Keratinocyte (primary cell): ENCODE measurements at regions not wholly inside any gene's neighbourhood (a gene's known extent, or its start where the extent isn't known, plus 50 kb on each side); places are given as distances from the start of the nearest gene placed in this dataset.
"Not testable (repeated sequence)": the region's sequence is repeated elsewhere in the genome, so short reads cannot be mapped to it uniquely, and the experiment has no call there.

ENCODE experiments used
- DNase-seq: peaks from one replicate; pipeline ENCODE4 v3.0.0-alpha.2; 2011; ENCODE audit warnings: low read depth, missing footprints, low spot score
- FAIRE-seq: peaks from 2 replicates; lab custom pipeline; 2011; peaks lifted over from hg19 to GRCh38; lab: Jason Lieb, UNC
- H2AFZ ChIP-seq: 2 replicates; pipeline ENCODE4 v1.6.0; 2012; ENCODE audit warnings: low read length, control low read depth, inconsistent platforms; ENCODE audit not compliant: control insufficient read depth
- H3K27ac ChIP-seq: 2 replicates; pipeline ENCODE4 v1.5.1; 2011; ENCODE audit warnings: low read length; ENCODE audit not compliant: control insufficient read depth, insufficient read depth
- H3K27me3 ChIP-seq: 3 replicates; pipeline ENCODE4 v1.6.0; 2011; ENCODE audit warnings: low read length; ENCODE audit not compliant: control insufficient read depth, insufficient read depth; ENCODE audit errors: extremely low read depth
- H3K36me3 ChIP-seq, 2 experiments: 2 replicates in 1 of 2; 3 replicates in 1 of 2; pipeline ENCODE4 v1.5.1; 2011; ENCODE audit warnings: low read length in 2 of 2, mild to moderate bottlenecking in 1 of 2; ENCODE audit not compliant: control insufficient read depth in 2 of 2, insufficient read depth in 2 of 2; ENCODE audit errors: extremely low read depth in 1 of 2
- H3K4me1 ChIP-seq: 3 replicates; pipeline ENCODE4 v1.5.1; 2011; ENCODE audit warnings: low read length; ENCODE audit not compliant: control insufficient read depth, insufficient read depth; ENCODE audit errors: extremely low read depth
- H3K4me2 ChIP-seq: 3 replicates; pipeline ENCODE4 v1.6.0; 2011; ENCODE audit warnings: low read depth, low read length; ENCODE audit not compliant: control insufficient read depth, insufficient read depth; ENCODE audit errors: extremely low read depth
- H3K4me3 ChIP-seq, 3 experiments: fragments of 200-600 bp in 1 of 3; sonication (generic) in 1 of 3; 2 replicates in 2 of 3; 3 replicates in 1 of 3; pipeline ENCODE4 v1.5.1; 2011 to 2016; ENCODE audit warnings: low read length in 3 of 3, mild to moderate bottlenecking in 3 of 3, control low read depth in 2 of 3, inconsistent platforms in 1 of 3, low read depth in 1 of 3, mixed read lengths in 1 of 3, mixed run types in 1 of 3, moderate library complexity in 1 of 3; ENCODE audit not compliant: control insufficient read depth in 2 of 3, insufficient read depth in 2 of 3; ENCODE audit errors: extremely low read depth in 1 of 3
- H3K79me2 ChIP-seq: 2 replicates; pipeline ENCODE4 v1.6.0; 2012; ENCODE audit warnings: low read length; ENCODE audit not compliant: control insufficient read depth, insufficient read depth
- H3K9ac ChIP-seq: 3 replicates; pipeline ENCODE4 v1.6.0; 2011; ENCODE audit warnings: low read length; ENCODE audit not compliant: control insufficient read depth, insufficient read depth; ENCODE audit errors: extremely low read depth
- H3K9me1 ChIP-seq: 3 replicates; pipeline ENCODE4 v1.6.0; 2011; ENCODE audit warnings: low read length; ENCODE audit not compliant: control insufficient read depth, insufficient read depth; ENCODE audit errors: extremely low read depth
- H3K9me3 ChIP-seq: 2 replicates; pipeline ENCODE4 v1.5.1; 2012; ENCODE audit warnings: low read depth, low read length; ENCODE audit not compliant: control insufficient read depth
- H4K20me1 ChIP-seq: 3 replicates; pipeline ENCODE4 v1.6.0; 2011; ENCODE audit warnings: low read length; ENCODE audit not compliant: control insufficient read depth, insufficient read depth; ENCODE audit errors: extremely low read depth
- CTCF ChIP-seq, 3 experiments: IDR thresholded peaks in 1 of 3; conservative IDR thresholded peaks in 1 of 3; optimal IDR thresholded peaks in 1 of 3; 2 replicates in 2 of 3; 3 replicates in 1 of 3; pipeline versions ENCODE3 to v1.5.1; 2011; ENCODE audit warnings: low read length in 3 of 3, mild to moderate bottlenecking in 3 of 3, moderate library complexity in 2 of 3, control low read depth in 1 of 3, inconsistent platforms in 1 of 3; ENCODE audit not compliant: insufficient read depth in 2 of 3; ENCODE audit errors: extremely low read depth in 1 of 3
- EZH2 ChIP-seq: IDR thresholded peaks from one replicate; pipeline ENCODE4 v1.6.1; 2012; ENCODE audit warnings: inconsistent platforms, mild to moderate bottlenecking, low read length, moderate library complexity
- dilution Hi-C: fragments of 300-500 bp; cut with MboI; formaldehyde crosslinking; loops from one replicate; pipeline ENCODE4 v1.7.0; 2020; ENCODE audit warnings: low sequenced_read_pairs; ENCODE audit not compliant: extremely low pct_ligation_motif_present

GRCh38 chr3:597746-598145 is 401.2 kb downstream of the CHL1 start:
- dilution Hi-C loops, H3K36me3 ChIP-seq: not testable (repeated sequence)

DNA sequence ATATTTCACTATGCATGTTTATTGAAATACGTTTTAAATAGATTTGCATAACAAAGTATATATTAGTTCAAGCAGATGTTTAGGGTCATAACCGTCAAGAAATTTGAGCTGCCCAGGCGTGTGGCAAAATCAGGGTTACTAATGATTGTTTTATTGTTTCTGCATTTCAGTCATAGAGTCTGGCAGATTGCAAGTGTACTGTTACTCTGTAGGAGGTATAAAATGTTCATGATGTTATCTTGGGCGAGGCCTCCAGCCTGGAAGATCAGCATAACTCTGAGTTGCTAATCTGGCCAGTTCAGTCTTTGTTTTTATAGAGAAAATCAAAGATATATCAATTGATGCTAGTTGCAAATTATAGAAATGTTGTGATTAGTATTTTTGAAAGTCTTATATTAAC is 410.9 kb downstream of the CHL1 start:
- H3K4me3 ChIP-seq, H3K27ac ChIP-seq, H3K79me2 ChIP-seq, FAIRE-seq, H3K36me3 ChIP-seq, H3K9me1 ChIP-seq, dilution Hi-C loops, DNase-seq, H3K9me3 ChIP-seq, H4K20me1 ChIP-seq, H3K4me2 ChIP-seq, H3K27me3 ChIP-seq, H3K4me1 ChIP-seq, H2AFZ ChIP-seq, H3K9ac ChIP-seq: not testable (repeated sequence)

More at GRCh38 chr3:597746-598145, 401.2 kb downstream of the CHL1 start:
- not testable (repeated sequence) for DNase-seq, H3K4me3 ChIP-seq, H4K20me1 ChIP-seq, H3K4me1 ChIP-seq, H3K9me1 ChIP-seq, H3K9me3 ChIP-seq, H2AFZ ChIP-seq, H3K27me3 ChIP-seq, H3K79me2 ChIP-seq, H3K4me2 ChIP-seq, FAIRE-seq, H3K27ac ChIP-seq, H3K9ac ChIP-seq

DNA sequence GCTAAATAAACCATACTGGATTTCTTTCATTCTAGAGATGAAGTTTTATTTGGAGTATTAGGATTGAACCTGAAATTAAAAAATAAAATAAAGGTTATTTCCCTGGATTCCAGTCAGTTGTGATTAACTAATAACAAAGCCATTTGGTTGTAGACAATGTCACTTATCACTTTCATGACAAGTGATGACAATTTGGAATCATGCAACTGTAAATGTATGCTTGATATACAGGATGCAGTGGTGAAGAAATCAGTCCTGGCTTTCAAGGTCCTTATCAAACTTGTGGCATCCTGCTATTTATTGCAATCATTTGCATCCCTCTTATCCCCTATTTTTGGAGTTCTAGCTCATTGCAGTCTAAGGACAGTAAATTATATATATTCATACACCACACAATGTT is 425.2 kb downstream of the CHL1 start:
- FAIRE-seq (no peak), DNase-seq (no peak)
- Histone ChIP-seq H3K79me2 (no peaks in the 10 kb centered on the region), H4K20me1 (no peaks in the 10 kb centered on the region), H3K9me1 (no peaks in the 10 kb centered on the region), H3K36me3 (no peaks in the 10 kb centered on the region), H3K9me3 (no peaks in the 10 kb centered on the region), H3K4me2 (no peak overlapping the region), H2AFZ (no peak overlapping the region), H3K27ac (no peak overlapping the region), H3K9ac (no peak overlapping the region), H3K27me3 (no peaks in the 10 kb centered on the region), H3K4me1 (no peaks in the 10 kb centered on the region), H3K4me3 (no peak overlapping the region)
- TF ChIP-seq CTCF (optimal IDR thresholded peaks at IDR 0.05 in 1 of 3, IDR thresholded peaks at IDR 0.05 in 1 of 3, conservative IDR thresholded peaks at IDR 0.05 in 1 of 3; ENCODE audit: extremely low read depth in 1 of 3, insufficient read depth in 2 of 3, low read length in 3 of 3) (no peak), EZH2 (no peak)
- dilution Hi-C loops: no loop called here
